ENCODE measurements at regions not wholly inside any gene's neighbourhood (a gene's known extent, or its start where the extent isn't known, plus 50 kb on each side); places are given as distances from the start of the nearest gene placed in this dataset.
"Not testable (repeated sequence)": the region's sequence is repeated elsewhere in the genome, so short reads cannot be mapped to it uniquely, and the experiment has no call there.

DNA sequence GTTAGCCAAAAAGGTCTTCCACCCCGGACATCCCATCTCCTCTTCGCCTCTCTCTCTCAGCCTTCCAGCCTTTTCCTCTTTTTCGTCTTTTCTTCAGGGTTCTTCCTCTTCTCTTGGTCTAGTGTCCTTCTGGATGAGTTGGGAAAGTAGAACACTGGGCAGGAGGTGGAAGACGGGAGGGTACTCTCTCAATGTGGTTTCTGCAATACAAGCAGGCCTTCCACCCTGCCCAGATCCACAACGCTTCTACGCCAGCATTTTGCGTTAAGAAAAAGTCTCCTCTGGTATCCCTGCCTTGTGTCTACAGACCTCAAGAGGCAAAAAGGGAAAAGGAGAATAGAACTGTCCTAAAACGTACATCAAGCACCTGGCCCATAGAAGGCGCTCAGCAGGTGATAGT is 587.8 kb downstream of the BNC2 start:
- DNase-seq = peak; percentile 36

DNA sequence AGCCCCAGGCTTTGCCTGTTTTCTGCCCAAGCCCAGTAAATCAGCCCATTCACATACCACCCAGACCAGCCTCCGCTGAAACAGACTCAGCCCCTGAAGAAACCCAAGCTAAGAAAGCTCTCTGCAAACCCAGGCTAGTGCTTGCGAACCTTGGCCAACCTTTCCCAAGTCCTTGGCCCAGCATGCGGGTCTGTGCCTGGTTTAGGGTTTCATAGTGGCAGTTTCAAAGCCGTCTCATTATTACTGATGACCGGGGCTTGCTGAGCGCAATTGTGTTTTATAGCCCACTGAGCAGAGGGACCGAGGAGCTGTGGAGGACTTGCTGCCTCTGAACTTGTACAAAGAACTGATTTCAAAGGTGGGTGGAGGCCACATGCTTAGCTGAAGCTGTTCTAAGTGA is 584.3 kb downstream of the BNC2 start:
- DNase-seq = peak; percentile 40

DNA sequence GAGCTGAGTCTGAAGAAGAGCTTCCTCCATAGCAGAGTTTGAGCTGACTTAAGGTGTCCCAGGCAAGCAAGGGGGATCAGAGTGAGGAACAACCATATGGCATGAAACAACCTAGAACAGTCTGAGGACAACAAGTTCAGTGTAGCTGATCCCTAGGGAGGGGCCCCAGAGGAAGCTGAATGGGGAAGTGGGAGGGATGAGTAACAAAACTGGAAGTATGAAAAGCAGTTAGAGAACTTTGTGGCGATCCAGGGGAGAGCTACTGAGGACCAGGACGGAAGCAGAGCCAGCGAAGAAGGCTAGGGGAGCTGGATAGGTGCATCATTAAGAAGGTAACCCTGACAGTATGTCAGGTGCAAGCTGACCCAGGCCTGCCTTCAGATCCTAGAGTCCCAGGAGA is 580.8 kb downstream of the BNC2 start:
- peak; percentile 25 for DNase-seq

DNA sequence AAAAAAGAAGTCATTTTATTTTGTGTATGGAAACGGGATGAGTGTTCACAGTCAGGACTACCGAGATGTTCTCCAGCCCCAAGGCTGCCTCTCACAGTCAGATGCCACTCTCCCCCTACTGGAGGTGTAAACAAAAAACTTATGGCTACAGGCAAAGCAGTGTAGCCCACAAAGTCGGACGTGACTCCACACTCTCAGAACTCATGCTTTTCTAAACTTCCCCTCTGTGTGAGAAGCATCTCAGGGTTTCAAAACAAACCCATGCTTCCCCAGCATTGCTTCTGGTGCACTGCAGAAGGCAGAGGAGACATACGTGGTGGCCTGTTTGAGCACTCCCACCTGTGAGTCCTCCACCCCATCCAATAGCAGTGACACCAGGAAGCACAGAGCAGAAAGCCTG is 580.3 kb downstream of the BNC2 start:
- DNase-seq = peak; percentile 17

DNA sequence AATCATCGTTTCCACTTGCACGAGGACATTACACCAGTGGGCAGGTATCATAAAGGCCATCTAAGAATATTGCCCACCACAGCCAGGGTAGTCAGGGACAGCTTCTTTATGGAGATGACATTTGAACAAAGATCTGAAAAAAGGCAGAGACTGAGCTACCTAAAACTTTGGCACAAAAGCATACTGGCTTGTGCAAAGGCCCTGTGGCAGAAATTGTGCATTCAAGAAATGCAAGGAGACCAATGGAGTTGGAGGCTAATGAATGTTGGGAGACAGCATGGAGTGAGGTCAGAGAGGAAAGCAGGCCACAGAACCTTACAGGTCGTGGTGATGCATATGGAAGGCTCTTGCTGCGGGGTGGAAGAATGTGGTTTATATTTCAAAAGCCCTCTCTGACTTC is 578.5 kb downstream of the BNC2 start:
- peak; percentile 8 for DNase-seq

DNA sequence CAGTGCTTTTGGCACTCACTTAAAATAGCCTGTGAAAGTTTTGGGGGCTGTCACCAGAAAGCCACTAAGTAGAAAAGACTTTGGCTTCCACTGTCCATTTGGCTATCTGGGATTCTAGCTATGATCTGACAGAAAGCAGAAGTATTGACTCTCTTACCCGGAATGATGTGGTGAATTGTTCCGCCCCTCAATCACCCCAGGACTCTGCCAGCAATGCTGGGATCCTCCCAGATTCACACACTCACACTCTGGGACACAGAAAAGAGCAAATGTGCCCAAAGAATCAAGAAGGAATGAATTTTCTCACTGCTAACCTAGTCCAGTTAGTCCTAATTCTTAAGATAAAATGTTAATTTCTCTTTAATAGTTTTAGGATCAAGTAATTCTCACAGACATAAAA is 576.9 kb downstream of the BNC2 start:
- DNase-seq = no peak

DNA sequence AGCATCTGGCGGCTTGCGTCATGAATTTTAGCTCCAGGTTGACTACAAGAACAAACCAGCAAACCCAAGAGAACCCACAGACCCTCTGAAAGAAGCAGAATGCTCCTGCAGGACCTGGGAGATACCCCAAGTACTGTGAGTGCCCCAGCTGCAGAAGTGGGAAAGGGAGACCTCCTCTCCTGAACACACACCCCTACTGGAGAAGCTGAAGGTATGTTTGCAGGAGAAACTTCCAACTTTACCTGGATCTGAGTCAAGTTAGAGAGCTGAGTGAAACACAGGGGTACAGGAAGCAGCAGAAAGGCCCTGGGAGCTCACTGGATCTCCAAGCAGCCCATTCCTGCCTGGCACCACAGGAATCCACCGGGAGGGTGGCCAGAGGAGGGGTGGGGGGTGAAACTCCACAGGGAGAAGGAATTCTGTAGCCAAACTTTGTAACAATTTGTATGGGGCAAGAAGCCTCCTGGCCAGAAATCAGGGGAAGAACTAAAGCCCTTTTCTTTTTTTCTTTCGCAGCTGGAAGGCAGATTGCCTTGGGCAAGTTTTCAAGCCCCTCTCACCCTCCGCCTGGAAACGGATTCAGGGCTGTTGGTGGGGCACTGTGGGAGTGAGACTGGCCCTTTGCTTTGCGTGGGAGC is 576.2 kb downstream of the BNC2 start:
- peak; percentile 41 for DNase-seq

DNA sequence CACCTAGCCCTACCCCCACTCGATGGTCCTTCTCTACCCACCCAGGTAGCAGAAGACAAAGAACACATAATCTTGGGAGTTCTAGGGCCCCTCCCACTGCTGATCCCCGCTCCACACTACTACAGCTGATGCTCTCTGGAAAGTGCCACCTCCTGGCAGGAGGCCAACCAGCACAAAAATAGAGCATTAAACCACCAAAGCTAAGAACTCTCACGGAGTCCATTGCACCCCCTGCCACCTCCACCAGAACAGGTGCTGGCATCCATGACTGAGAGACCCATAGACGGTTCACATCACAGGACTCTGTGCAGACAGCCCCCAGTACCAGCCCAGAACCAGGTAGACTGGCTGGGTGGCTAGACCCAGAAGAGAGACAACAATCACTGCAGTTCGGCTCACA is 575.5 kb downstream of the BNC2 start:
- peak; percentile 32 for DNase-seq

DNA sequence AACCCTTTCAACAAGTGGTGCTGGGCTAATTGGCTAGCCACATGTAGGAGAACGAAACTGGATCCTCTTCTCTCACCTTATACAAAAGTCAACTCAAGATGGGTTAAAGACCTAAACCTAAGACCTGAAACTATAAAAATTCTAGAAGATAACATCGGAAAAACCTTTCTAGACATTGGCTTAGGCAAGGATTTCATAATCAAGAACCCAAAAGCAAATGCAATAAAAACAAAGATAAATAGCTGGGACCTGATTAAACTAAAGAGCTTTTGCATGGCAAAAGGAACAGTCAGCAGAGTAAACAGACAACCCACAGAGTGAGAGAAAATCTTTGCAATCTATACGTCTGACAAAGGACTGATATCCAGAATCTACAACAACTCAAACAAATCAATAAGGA is 571.1 kb downstream of the BNC2 start:
- not testable (repeated sequence) for DNase-seq

DNA sequence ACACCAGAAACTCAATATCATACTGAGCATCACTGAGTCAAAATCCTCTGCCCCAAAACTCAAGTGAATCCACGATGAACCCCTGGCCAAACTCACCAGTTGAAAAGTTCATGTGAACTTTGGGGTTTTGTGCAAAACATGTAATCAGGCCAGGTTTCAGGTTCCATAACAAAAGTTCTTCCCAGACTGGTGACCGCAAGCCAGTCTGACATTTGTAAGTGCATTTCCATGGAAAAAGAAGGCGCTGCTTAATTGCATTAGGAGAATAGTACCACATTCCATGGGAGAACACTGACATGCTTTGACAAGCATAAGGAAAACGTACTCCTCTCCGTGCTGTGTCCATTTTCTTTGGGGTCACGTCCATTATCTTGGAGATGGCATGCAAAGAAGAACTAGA is 567.0 kb downstream of the BNC2 start:
- DNase-seq = peak; percentile 58

DNA sequence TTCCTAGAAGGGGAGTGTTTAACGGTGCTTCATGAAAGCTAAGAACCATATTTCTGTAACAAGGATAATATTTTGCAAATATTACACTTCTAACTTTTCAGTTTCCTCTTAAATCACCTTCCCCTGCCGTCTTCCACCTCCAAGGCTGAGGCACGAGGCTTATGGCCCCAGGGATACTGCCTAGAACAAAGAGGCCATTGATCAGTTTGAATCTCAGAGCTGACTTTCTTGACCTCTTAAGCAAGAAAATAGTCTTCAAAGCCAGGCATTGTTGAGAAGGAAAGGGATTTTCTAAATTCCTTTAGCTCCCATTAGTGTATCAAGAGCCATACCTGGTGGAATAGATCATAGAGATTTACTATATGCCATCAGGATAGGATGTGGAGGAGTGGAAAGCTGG is 566.2 kb downstream of the BNC2 start:
- peak; percentile 93 for DNase-seq

DNA sequence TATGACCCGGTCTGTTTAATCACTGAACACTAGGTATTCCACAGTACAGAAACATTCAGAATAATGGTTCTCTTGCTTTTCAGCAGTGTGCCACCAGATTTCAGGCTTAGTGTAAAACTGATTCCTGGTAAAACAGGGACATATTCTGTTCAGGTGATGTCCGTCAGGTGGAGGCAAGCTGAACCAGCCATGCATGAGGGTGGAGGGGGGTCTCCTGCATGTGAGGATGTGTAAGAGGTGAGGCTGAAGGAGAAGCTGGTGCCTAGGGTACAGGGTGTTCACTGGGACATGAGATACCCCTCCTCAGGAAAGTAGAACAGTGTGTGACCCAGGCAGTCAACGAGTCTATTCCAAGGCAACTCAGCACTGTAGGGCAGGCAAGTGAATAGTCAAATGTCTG is 563.9 kb downstream of the BNC2 start:
- DNase-seq = peak; percentile 26

DNA sequence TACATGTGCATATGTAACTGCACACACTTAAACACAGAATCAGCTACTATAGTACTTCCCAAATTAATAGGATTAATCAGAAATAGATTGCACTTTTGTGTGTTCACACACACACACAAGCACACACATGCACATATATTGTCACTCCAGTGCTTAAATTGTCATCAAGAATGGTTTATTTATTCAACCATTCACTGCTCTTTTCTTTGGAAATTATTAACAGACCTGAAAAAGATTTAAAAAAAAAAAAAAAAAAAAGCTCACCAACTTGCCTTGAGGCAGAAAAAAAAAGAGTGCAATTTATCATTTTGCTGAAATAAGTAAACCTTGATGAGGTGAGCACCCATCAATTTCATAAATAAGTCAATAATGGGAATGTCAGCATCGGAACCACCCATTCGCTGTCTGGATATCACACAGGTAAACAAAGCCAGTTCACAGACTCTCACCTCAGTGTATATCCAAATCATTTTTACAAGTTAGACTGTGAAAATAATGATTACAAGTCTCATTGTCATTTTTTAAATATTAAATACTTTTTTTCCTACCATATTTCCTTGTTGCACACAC is 562.8 kb downstream of the BNC2 start:
- no peak for DNase-seq

DNA sequence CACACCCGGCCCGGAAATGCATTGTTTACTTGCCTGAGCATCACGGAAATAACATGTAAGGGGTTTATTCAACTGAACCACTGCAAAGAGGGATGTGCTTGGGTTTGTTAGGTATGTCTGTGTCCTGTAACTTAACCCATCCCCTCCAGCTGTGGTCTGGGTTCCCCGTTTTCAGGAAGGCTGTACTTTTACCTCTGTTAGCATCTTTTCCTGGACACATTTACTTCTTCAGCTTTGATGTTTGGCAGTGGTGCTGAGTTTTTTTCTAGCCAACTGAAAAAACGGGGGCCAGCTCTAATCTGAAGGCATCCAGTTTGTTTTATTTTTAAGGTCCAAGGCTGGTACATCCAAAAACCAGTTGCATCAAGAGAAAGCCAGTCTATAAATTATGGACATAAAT is 561.8 kb downstream of the BNC2 start:
- peak; percentile 6 for DNase-seq

DNA sequence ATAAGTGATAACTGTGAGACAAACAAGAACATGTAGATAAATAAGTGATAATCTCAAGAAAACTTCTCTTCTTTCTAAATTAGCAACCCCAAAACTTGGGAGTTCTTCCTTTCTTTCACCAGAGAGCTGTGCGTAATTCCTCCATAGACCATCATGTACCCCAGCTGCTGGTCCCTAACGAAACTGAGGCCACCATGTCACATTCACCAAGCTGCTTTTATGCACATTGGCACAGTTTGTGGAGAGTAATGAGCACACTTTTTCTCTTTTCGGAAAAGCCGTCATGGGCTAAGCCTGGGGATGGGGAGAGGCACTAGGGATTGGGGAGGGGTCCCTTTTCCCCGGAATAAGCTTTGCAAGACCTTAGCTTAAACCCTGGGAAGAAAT is 561.4 kb downstream of the BNC2 start:
- peak; percentile 32 for DNase-seq

DNA sequence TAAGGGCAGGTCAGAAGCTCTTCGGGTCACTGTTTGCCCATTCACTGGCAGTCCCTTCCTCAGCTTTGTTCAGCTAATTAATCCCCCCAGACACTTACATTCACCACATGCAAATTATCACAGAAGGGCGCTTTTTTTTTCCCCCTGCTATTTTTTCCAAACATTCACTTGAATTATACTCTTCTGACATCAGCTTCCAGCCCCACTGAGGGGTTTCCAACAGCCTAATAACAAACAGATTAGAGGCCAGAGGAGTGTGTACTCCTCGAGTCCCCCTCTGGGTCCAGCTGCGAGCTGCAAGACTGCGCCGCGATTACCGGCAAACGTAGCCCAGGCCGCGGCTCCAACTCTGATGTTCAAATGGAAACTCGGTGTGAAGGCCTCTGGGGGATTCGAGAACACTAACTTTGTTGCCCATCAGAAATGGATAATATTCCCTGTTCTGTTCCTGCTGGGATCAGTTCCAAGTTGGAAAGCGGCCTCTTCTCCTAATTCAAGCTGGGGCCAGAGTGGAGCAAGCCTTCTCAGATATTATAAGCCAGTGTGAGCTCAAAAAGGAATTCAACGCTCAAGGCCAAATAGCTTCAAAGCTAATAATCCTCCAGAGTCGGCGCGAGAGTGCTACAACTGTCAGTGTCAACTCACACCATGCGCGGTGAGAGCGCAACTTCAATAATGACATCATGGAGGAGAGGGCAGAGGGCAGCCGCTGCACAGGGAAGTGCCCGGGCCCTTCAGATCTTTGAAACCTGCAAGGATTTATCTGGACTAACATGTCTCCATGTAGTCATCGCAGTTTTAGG is 560.8 kb downstream of the BNC2 start:
- peak; percentile 47 for DNase-seq

DNA sequence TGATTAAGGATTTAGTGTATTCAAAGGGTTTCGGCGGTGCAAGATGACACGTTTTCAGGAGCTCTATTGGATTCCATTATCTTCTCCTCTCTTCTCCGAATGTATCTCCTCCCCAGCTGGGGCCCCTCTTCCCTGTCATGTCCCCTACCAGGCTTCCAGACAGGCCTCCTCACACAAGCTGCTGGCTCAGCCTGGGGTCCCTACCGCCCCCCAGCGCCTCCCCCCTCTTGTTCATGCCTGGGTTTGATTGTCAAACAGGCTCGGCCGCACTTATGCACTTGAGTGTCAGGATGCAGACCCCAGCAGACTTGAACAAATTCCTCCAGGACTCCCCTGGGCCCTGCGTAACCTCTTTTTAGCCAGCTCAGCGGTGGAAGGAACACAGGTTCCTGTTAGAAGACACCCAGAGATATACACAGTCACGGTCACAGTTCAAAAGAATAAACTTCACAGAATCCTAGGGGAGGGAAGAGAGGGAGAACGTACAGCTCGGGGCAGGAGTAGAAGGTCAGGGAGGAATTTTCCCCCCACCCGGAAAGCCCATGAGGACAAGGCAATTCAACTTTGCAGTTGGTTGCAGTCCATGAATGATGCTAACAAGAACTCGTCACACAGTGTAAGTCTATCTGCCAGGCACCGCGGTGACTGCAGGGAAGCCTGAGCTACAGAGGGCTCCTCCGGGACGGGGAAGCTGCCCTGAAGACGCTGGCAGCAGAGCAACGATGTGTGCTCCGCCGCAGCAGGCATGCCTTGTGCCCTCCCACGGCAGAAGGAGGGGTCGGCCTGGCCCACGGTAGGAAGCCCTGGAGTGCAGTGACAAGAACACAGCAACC is 560.0 kb downstream of the BNC2 start:
- peak; percentile 52 for DNase-seq

DNA sequence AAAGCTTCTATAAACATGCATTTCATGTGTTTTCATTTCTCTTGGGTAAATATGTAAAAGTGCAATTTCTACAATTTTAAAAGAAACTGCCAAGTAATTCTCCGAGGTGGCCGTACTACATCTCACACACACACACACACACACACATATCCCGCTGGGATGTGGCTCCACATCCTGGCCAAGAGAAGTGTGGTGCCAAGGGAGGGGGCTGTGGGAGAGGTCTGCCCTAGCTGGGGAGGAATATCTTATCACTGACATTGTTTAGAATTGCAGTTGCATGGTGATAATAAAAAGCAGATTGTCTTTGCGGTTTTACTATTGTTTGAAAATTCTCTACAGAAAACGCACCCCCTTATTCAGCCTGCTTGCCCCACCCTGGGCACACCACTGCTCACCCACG is 558.4 kb downstream of the BNC2 start:
- peak; percentile 4 for DNase-seq

DNA sequence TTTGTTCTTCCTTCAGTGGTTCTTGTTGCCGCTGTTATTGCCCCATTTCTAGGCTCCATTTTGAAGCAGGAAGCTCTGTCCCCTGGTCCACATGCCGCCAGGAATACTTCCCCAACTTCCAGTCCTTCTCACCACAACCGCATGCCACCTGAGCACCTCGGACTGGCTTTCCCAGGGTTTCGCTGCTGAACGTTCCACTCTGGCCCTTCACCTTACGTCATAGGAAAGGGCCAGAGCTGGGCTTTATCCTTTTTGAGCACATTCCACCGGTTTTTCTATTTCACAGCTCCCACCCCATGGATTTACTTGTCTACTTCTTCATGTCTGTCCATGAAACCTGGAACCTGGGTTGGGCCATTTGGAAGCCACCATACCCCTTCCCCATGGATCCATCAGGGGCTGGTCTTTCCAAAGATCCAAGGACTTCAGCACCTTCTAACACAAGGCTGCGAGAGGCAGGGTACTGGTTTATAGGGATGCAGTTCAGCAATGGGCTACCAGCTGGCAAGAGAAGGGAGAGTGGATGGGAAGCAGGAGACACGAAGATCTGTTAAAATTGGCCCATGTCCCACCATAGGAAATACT is 557.4 kb downstream of the BNC2 start:
- DNase-seq = peak; percentile 33

DNA sequence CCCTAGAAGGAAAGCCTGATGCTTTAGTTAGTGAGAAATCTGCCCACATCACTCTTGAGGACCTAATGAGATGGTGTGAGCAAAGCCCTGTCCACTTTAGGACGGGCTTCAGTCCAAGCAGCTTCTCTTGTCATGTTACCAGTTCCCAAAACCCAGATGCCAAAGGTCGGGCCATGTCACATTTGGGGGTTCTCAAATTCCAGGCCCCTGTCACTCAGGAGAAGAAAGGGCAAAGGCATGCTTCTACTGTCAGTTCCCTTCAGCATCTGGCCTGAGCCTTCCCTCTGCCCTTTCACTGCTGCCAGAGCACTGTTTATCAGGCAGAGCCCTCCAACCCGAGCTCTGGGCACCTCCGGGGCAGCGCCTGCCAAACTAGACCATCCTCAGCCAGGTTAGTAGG is 556.0 kb downstream of the BNC2 start:
- peak; percentile 25 for DNase-seq

DNA sequence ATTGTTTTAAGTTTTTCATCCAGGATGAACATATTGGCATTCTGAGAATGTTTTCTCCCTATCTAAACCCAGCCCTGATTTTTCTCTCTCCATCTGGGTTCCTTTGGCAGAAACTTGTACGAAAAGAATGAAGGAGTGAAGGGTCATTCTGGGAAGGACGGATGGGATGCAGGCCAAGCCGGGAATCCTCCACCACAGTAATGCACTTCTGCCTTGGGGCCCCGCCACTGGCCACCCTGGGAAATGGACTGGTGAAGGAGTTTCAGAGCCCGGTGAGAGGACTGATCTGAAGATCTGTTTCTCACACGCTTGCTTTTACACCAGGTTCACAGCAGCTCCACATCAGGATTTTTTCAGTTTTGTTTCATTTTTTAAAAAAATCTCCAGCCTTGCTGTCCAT is 554.8 kb downstream of the BNC2 start:
- peak; percentile 42 for DNase-seq

DNA sequence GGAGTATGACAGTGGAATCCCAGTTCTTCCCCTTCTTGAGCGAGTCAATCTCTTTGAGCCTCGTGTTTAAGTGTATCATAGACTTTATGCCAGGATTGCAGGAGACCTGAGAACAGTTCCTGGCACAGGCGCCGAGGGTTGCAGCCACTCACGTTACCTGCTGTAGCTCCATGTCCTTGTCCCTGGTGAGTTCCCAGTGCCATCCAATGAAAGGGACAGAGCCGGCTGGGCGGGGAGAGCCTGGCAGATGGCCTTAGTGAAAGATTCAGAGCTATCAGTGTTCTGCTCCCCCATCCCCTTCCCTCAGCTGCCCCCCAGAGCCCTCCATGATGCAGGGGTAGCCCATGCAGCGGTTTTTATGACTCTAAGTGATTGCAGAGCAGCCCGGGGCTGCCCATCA is 554.0 kb downstream of the BNC2 start:
- peak; percentile 49 for DNase-seq

All from islet precursor cell (in vitro differentiated cells).